GM23248 (cell line): ENCODE measurements at regions not wholly inside any gene's neighbourhood (a gene's known extent, or its start where the extent isn't known, plus 50 kb on each side); places are given as distances from the start of the nearest gene placed in this dataset.

Experiments used
- DNase-seq: peaks from one replicate; pipeline ENCODE4 v3.0.0-alpha.2; 2015
- H2AFZ ChIP-seq: fragments of 200-600 bp; sonication (generic); 2 replicates; pipeline ENCODE4 v1.6.1; 2016; ENCODE audit warnings: antibody characterized with exemption
- H3F3A ChIP-seq: fragments of 200-600 bp; sonication (generic); 2 replicates; pipeline ENCODE4 v1.6.1; 2016; ENCODE audit warnings: mild to moderate bottlenecking, antibody characterized with exemption, mixed run types; ENCODE audit not compliant: insufficient read depth
- H3K27ac ChIP-seq: fragments of 200-600 bp; sonication (generic); 2 replicates; pipeline ENCODE4 v1.5.1; 2016; ENCODE audit warnings: mild to moderate bottlenecking
- H3K27me3 ChIP-seq: fragments of 200-600 bp; sonication (generic); replicated peaks from 2 replicates; pipeline ENCODE4 v1.6.1; 2016; ENCODE audit warnings: mild to moderate bottlenecking; ENCODE audit not compliant: insufficient read depth
- H3K36me3 ChIP-seq: fragments of 200-600 bp; sonication (generic); 2 replicates; pipeline ENCODE4 v1.6.1; 2016; ENCODE audit warnings: low read depth, mild to moderate bottlenecking
- H3K4me1 ChIP-seq: fragments of 200-600 bp; sonication (generic); 2 replicates; pipeline ENCODE4 v1.6.1; 2016; ENCODE audit warnings: mild to moderate bottlenecking; ENCODE audit not compliant: insufficient read depth
- H3K4me2 ChIP-seq: fragments of 200-600 bp; sonication (generic); one replicate; pipeline ENCODE4 v1.6.1; 2016; ENCODE audit warnings: mild to moderate bottlenecking; ENCODE audit not compliant: unreplicated experiment
- H3K4me3 ChIP-seq: fragments of 200-600 bp; sonication (generic); 2 replicates; pipeline ENCODE4 v1.5.1; 2016; ENCODE audit warnings: mild to moderate bottlenecking
- H3K79me2 ChIP-seq: fragments of 200-600 bp; sonication (generic); 2 replicates; pipeline ENCODE4 v1.6.1; 2016; ENCODE audit warnings: mild to moderate bottlenecking; ENCODE audit not compliant: insufficient read depth
- H3K9ac ChIP-seq: fragments of 200-600 bp; sonication (generic); 2 replicates; pipeline ENCODE4 v1.6.1; 2016; ENCODE audit warnings: mild to moderate bottlenecking
- H3K9me2 ChIP-seq: fragments of 200-600 bp; sonication (generic); 2 replicates; pipeline ENCODE4 v1.6.1; 2016; ENCODE audit warnings: mixed run types, mild to moderate bottlenecking, moderate library complexity; ENCODE audit not compliant: insufficient read depth
- H3K9me3 ChIP-seq: fragments of 200-600 bp; sonication (generic); one replicate; pipeline ENCODE4 v1.6.1; 2017; ENCODE audit warnings: low read depth
- H4K20me1 ChIP-seq: fragments of 200-600 bp; sonication (generic); 2 replicates; pipeline ENCODE4 v1.6.0; 2016; ENCODE audit not compliant: insufficient read depth
- EZH2 ChIP-seq: fragments of 200-600 bp; sonication (generic); IDR thresholded peaks from 2 replicates; pipeline ENCODE4 v1.6.1; 2018; ENCODE audit warnings: antibody characterized with exemption, mild to moderate bottlenecking; ENCODE audit not compliant: insufficient read depth, poor library complexity, severe bottlenecking
- EZH2phosphoT487 ChIP-seq: fragments of 200-600 bp; sonication (generic); IDR thresholded peaks from 2 replicates; pipeline ENCODE4 v1.6.1; 2018; ENCODE audit warnings: antibody characterized with exemption, moderate library complexity, mild to moderate bottlenecking, low read depth; ENCODE audit not compliant: insufficient read depth
- whole genome bisulfite sequencing, 2 experiments: methylation state at CpG; one replicate each; pipeline ENCODE4 v1.1.6; 2015 to 2017; ENCODE audit warnings: low lambda C conversion rate in 2 of 2, low coverage in 1 of 2; ENCODE audit errors: missing lambda C conversion rate in 2 of 2; 5-methylcytosine and 5-hydroxymethylcytosine counted together
- in situ Hi-C: fragments of 300-500 bp; cut with MboI; formaldehyde crosslinking; loops from 2 replicates; pipeline ENCODE4 v1.15.0; 2020

DNA sequence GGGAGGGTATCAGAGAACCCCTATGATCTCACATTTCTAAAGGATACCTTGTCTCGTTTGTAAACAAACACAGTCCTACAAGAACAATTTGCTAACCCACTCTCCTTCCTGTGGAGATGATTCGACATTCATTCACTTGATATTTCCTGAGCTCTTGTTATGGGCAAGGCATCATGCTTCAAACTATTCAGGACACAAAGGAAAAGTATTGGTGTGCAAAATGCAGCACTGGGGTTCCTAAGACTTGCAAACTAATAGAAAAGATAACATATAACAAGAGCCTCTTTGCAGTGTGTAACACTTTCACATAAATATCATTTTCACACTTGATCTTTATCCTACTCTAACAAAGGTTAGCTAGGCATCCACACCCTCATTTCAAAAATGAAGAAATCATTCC lies 211.5 kb upstream of the BLID start:
- TF ChIP-seq EZH2 (no peak), EZH2phosphoT487 (no peak)
- WGBS, 2 experiments, result 48% methylated on average over 2 of the region's 2 CpGs

DNA sequence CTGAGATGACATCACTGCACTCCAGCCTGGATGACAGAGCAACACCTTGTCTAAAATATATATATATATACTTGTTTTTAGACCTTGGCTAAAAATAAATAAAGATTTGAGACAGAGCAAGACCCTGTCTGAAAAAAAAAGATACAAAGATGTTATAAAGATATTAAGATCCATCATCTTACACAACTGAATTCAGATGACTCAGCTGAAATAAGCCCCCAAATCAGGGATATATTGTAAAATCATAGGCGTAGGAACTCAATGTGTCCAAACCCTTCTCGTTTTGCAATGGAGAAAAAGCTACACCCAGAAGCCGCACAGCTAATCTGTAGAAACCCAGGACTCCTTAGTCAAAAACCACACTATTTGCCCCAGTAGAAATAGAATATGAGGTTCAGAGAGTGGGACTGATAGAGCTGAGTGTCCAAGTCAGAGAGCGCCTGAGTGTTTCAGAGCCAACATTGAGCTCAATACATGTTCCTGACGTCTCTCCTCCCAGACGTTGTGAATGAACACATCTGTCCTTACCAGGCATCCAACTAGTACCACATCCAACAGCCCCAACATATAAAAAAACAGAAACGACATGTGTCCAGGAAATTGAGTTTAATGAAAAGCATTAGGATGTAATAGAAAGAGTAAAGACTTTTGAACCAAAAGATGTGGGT lies 207.9 kb upstream of the BLID start:
- Histone ChIP-seq H4K20me1 (0 out of 2 replicates have a peak, but pooled peaks cover 3% of the 10 kb centered on the region), H3K79me2 (peaks cover 17% of the 10 kb centered on the region; the same call in 1 of the 2 replicates), H3K4me2 (no peak overlapping the region), H3K4me3 (no peak overlapping the region), H3K9me3 (no peaks in the 10 kb centered on the region), H3F3A (peaks cover 15% of the 10 kb centered on the region), H3K9ac (no peak overlapping the region), H3K27me3 (no peaks in the 10 kb centered on the region), H3K9me2 (no peaks in the 10 kb centered on the region), H2AFZ (no peak overlapping the region), H3K36me3 (no peaks in the 10 kb centered on the region), H3K4me1 (peaks cover 37% of the 10 kb centered on the region), H3K27ac (no peak overlapping the region)
- WGBS, 2 experiments, result 50 to 54% methylated on average over 7 of the region's 7 CpGs
- in situ Hi-C loops, result no loop called here
- no peak for DNase-seq
- TF ChIP-seq EZH2 (no peak), EZH2phosphoT487 (no peak)

More for the DNA sequence above, 211.5 kb upstream of the BLID start:
- no peak for DNase-seq
- in situ Hi-C loops, result no loop called here
- no peaks in the 10 kb centered on the region for H3K79me2 ChIP-seq
- no peak overlapping the region for H3K4me2 ChIP-seq
- H3K27ac ChIP-seq, result no peak overlapping the region
- no peak overlapping the region for H3K4me3 ChIP-seq
- H3K9ac ChIP-seq, result no peak overlapping the region
- peaks cover 6% of the 10 kb centered on the region for H3F3A ChIP-seq
- H3K36me3 ChIP-seq, result no peaks in the 10 kb centered on the region
- 0 out of 2 replicates have a peak, but pooled peaks cover 3% of the 10 kb centered on the region for H4K20me1 ChIP-seq
- no peaks in the 10 kb centered on the region for H3K9me2 ChIP-seq
- H3K4me1 ChIP-seq, result peaks cover 33% of the 10 kb centered on the region
- H2AFZ ChIP-seq, result no peak overlapping the region
- no peaks in the 10 kb centered on the region for H3K27me3 ChIP-seq
- no peaks in the 10 kb centered on the region for H3K9me3 ChIP-seq

DNA sequence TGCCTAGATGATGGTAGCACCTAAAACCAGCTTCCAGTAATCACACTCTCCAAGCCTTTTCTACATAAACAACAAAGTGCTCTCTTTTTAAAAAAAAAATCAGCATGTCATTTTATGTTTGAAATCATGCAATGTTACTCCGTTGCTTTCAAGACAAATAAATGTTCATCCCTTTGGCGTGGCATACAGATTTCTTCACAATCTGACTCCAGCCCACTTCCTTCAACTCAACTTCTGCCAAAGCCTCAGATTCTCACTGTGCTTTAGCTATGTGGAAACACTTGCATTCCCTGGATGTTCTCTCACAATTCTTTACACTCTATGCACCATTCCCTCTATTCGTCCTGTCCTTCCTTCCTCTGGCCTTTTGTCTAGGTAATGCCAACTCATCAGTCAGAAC lies 206.3 kb upstream of the BLID start:
- Histone ChIP-seq H3K4me3 (peak overlapping the region; percentile 49), H3F3A (peaks cover 15% of the 10 kb centered on the region), H3K4me2 (peak overlapping the region; percentile 40), H3K9ac (peak overlapping the region; percentile 28), H4K20me1 (0 out of 2 replicates have a peak, but pooled peaks cover 3% of the 10 kb centered on the region), H3K36me3 (no peaks in the 10 kb centered on the region), H3K9me2 (no peaks in the 10 kb centered on the region), H3K79me2 (peaks cover 17% of the 10 kb centered on the region; the same call in 1 of the 2 replicates), H3K9me3 (no peaks in the 10 kb centered on the region), H2AFZ (no peak overlapping the region), H3K27ac (peak overlapping the region; percentile 33), H3K27me3 (no peaks in the 10 kb centered on the region), H3K4me1 (peaks cover 44% of the 10 kb centered on the region)
- WGBS, 2 experiments, result 13 to 20% methylated on average over 3 of the region's 3 CpGs
- no peak for TF ChIP-seq EZH2phosphoT487
- no peak for TF ChIP-seq EZH2
- DNase-seq, result peak; percentile 84
- in situ Hi-C loops, result no loop called here

DNA sequence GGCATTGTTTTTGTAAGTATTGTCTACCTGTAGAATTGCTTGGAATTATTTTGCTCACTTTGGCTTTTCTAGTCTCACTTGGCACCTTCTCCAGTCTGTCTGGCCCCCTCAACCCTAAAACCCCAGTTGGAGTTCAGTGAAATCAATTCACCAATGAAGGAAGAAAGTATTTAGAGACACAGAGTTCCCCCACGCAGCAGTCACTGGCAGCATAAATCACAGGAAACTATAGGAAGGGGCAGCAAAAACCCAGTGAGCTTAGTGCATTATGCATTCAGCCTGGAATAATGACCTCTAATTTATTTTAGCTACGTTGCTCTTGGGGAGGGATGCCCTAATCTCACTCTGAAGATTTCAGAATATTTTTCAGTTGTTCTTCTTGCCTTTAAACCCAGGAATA lies 204.7 kb upstream of the BLID start:
- H2AFZ ChIP-seq, result no peak overlapping the region
- no peak for TF ChIP-seq EZH2phosphoT487
- TF ChIP-seq EZH2, result no peak
- H3K4me2 ChIP-seq, result peak overlapping the region; percentile 40
- DNase-seq, result no peak
- peaks cover 54% of the 10 kb centered on the region for H3K4me1 ChIP-seq
- in situ Hi-C loops, result no loop called here
- H3K4me3 ChIP-seq, result peak overlapping the region; percentile 49
- no peaks in the 10 kb centered on the region for H3K9me3 ChIP-seq
- H3K79me2 ChIP-seq, result peaks cover 20% of the 10 kb centered on the region; the same call in 1 of the 2 replicates
- H4K20me1 ChIP-seq, result 0 out of 2 replicates have a peak, but pooled peaks cover 3% of the 10 kb centered on the region
- H3K27ac ChIP-seq, result no peak overlapping the region
- peaks cover 24% of the 10 kb centered on the region for H3F3A ChIP-seq
- 64 to 77% methylated on average over 2 of the region's 2 CpGs for WGBS, 2 experiments
- H3K9me2 ChIP-seq, result no peaks in the 10 kb centered on the region
- no peak overlapping the region; the same call in 1 of the 2 replicates for H3K9ac ChIP-seq
- H3K27me3 ChIP-seq, result no peaks in the 10 kb centered on the region
- H3K36me3 ChIP-seq, result no peaks in the 10 kb centered on the region
